Gastrocnemius medialis (tissue), 4 donors: ENCODE measurements at regions not wholly inside any gene's neighbourhood (a gene's known extent, or its start where the extent isn't known, plus 50 kb on each side); places are given as distances from the start of the nearest gene placed in this dataset.
"Not testable (repeated sequence)": the region's sequence is repeated elsewhere in the genome, so short reads cannot be mapped to it uniquely, and the experiment has no call there.

Source experiments
- ATAC-seq, 2 donors: fragments of 150-250 bp; one replicate each; pipeline ENCODE4 v1.9.1; 2016
- DNase-seq, 2 donors: peaks; one replicate each; pipeline ENCODE4 v3.0.0-alpha.2; 2019
- H3K27ac ChIP-seq, 4 donors: fragments of 200-600 bp; sonication (generic); 1 replicate in 1 of 4; 2 replicates in 3 of 4; pipeline ENCODE4 v1.5.1; 2016 to 2018; ENCODE audit warnings: mild to moderate bottlenecking in 2 of 4, moderate library complexity in 1 of 4
- H3K27me3 ChIP-seq, 3 donors: fragments of 200-600 bp; sonication (generic) in 2 of 3; 1 replicate in 1 of 3; 2 replicates in 2 of 3; pipeline versions ENCODE4 v1.5.1 to v1.6.0; 2016 to 2019; ENCODE audit warnings: mild to moderate bottlenecking in 1 of 3, moderate library complexity in 1 of 3
- H3K36me3 ChIP-seq, 2 donors: fragments of 200-600 bp; sonication (generic) in 1 of 2; one replicate each; pipeline ENCODE4 v1.5.1; 2017 to 2018
- H3K4me1 ChIP-seq, 2 donors: fragments of 200-600 bp; sonication (generic) in 1 of 2; one replicate each; pipeline ENCODE4 v1.5.1; 2016 to 2017; ENCODE audit warnings: mild to moderate bottlenecking in 2 of 2
- H3K4me3 ChIP-seq, 4 donors: fragments of 200-600 bp; sonication (generic) in 3 of 4; 1 replicate in 1 of 4; 2 replicates in 3 of 4; pipeline ENCODE4 v1.5.1; 2016 to 2019; ENCODE audit warnings: mild to moderate bottlenecking in 2 of 4
- H3K9me3 ChIP-seq, 3 donors: fragments of 200-600 bp; sonication (generic) in 2 of 3; 1 replicate in 1 of 3; 2 replicates in 2 of 3; pipeline ENCODE4 v1.5.1; 2016 to 2019
- in situ Hi-C, 4 donors: fragments of 200-750 bp; cut with MboI; loops; one replicate each; pipeline versions ENCODE4 v1.15.0 to v1.8.0; 2017; ENCODE audit warnings: low sequenced_read_pairs in 4 of 4
- intact Hi-C: fragments of 100-400 bp; cut with DNase I; formaldehyde crosslinking; loops from one replicate; pipeline ENCODE4 v1.15.1; 2023; ENCODE audit warnings: low total_unique reads
- microRNA counts, 2 donors: library from miRNA; unstranded; fragments of <30 nt; microRNA quantifications; one replicate each; lab custom pipeline; 2016
- microRNA-seq, 2 donors: library from miRNA; unstranded; fragments of <30 nt; microRNA quantifications; one replicate each; pipeline ENCODE4, GENCODE V29; 2016; ENCODE audit warnings: borderline replicate concordance in 2 of 2

GRCh38 chr15:22272286-22273160, 186.2 kb upstream of the GOLGA6L22 start:
- H3K4me1 ChIP-seq, in situ Hi-C loops, H3K4me3 ChIP-seq, ATAC-seq, H3K27ac ChIP-seq, intact Hi-C loops, H3K27me3 ChIP-seq, H3K9me3 ChIP-seq, H3K36me3 ChIP-seq, DNase-seq: not testable (repeated sequence)

- H3K4me3 ChIP-seq, H3K27ac ChIP-seq, ATAC-seq, H3K27me3 ChIP-seq, H3K4me1 ChIP-seq, H3K9me3 ChIP-seq, in situ Hi-C loops, DNase-seq, H3K36me3 ChIP-seq, intact Hi-C loops: not testable (repeated sequence)
Observed at GRCh38 chr15:22273185-22273584, 185.5 kb upstream of the GOLGA6L22 start.

DNA sequence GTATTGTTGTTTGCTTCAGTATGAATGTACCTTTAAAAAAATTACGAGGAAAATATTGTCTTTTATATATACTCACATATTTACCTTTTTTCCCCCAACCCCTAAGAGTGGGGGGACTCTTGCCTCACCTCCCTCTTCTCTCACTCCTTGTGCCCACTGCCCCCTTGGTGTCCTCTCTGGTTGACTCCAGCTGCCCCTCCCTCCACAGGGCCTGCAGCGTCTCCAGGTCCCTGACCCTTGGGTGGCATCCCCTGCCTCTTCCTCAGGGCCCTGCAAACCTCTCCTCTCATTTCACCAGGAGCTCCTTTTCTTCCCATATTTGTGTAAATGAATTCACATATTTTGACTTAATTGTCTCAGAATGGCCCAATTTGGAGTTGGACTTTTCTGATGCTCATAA, 184.3 kb upstream of the GOLGA6L22 start:
- H3K9me3 ChIP-seq, H3K4me1 ChIP-seq, intact Hi-C loops, DNase-seq, in situ Hi-C loops, H3K27me3 ChIP-seq, H3K27ac ChIP-seq, H3K4me3 ChIP-seq, H3K36me3 ChIP-seq, ATAC-seq: not testable (repeated sequence)

DNA sequence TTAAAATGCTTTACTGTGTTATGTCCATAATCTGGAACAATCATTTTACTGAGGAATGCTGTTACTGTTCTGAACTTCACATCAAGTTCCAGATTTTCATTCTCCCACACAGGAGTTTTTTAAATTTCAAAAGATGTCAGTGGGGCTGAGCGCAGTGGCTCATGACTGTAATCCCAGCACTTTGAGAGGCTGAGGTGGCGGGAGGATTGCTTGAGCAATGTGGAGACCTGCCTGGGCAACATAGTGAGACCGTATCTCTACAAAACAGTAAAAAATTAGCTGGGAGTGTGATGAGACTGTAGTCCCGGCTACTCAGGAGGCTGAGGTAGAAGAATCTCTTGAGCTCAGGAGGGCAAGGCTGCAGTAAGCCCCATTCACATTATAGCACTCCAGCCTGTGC, 177.9 kb upstream of the GOLGA6L22 start:
- H3K27ac ChIP-seq, H3K9me3 ChIP-seq, DNase-seq, H3K4me3 ChIP-seq, H3K27me3 ChIP-seq, H3K4me1 ChIP-seq, intact Hi-C loops, ATAC-seq, H3K36me3 ChIP-seq, in situ Hi-C loops: not testable (repeated sequence)

DNA sequence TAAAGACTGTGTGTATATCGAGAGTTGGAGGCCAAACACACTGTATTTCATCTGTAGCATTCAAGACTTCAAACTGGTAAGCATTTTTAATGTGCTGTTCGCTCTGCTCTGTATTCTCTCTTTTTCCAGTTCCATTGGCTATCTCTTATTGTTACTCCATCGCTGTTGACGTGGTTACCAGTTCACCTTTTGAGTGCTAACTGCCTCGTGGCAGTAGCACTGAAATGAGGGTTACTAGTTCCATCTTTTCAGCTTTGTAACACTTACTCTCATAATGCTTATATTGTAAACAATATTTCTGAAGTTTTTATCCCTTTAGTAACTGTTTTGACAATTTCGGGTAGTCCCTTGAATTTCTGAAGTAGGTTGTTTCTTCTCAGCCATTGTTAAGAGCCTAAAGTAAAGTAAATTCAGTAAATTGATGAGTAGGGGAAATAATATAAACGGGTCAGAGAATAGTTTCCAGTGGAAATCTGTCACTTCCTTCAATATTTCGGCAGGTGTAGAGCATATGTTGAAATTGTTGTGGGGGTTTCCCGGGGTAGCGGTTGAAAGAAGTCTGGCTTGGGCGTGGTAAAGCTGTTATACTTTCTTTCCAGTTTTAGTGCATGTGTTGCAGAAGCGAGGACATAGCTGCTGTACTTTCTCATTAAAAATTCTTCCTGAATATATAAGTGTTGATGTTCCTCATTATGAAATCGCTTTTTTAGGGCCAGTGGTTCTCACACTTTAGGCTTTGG, 175.7 kb upstream of the GOLGA6L22 start:
- ATAC-seq, in situ Hi-C loops, intact Hi-C loops, DNase-seq, H3K4me1 ChIP-seq, H3K36me3 ChIP-seq, H3K4me3 ChIP-seq, H3K27me3 ChIP-seq, H3K9me3 ChIP-seq, H3K27ac ChIP-seq: not testable (repeated sequence)

DNA sequence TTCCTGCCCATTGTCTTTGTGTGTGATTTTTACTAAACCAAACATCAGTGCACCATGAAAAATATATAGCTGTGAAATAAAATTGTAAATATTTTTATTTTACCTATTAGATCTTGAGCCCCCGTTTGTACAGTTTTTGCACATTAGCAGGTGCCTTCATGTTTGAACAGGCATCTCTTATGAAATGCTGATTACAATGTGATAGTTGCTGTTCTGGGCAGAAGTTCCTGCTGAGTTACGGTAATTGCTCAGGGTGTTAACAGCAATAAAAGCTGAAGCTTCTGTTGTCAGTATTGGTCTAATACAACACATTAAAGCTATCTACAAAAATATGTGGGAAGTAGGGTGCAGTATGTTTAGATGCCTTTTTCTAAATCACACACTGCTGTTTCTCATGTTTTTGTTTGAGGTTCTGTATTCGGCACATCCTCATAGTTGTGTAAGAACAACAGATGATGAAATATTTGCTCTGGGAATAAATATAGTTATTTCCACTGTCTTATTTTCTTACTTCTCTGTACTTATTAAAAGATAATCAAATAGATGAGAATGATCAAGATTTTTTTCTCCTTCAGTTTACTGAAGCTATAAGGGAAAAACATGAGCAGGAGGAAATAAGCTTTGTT, 173.8 kb upstream of the GOLGA6L22 start:
- H3K27me3 ChIP-seq, H3K4me1 ChIP-seq, ATAC-seq, H3K4me3 ChIP-seq, intact Hi-C loops, H3K36me3 ChIP-seq, DNase-seq, in situ Hi-C loops, H3K9me3 ChIP-seq, H3K27ac ChIP-seq: not testable (repeated sequence)

GRCh38 chr15:22291054-22291453, 167.6 kb upstream of the GOLGA6L22 start:
- H3K27ac ChIP-seq, H3K9me3 ChIP-seq, H3K4me1 ChIP-seq, H3K4me3 ChIP-seq, DNase-seq, intact Hi-C loops, H3K36me3 ChIP-seq, H3K27me3 ChIP-seq, ATAC-seq, in situ Hi-C loops: not testable (repeated sequence)

- H3K4me3 ChIP-seq, intact Hi-C loops: not testable (repeated sequence)
Observed at GRCh38 chr15:22303112-22303511, 155.6 kb upstream of the GOLGA6L22 start.

More at GRCh38 chr15:22303112-22303511, 155.6 kb upstream of the GOLGA6L22 start:
- ATAC-seq, DNase-seq, H3K27ac ChIP-seq, H3K27me3 ChIP-seq, H3K4me1 ChIP-seq, H3K36me3 ChIP-seq, in situ Hi-C loops, H3K9me3 ChIP-seq: not testable (repeated sequence)

MicroRNA genes in the stretch of these regions (microRNA counts, 767-probe panel; counts per million panel counts)
- 356 to 448 counts per million in 2 donors for microRNA hsa-miR-1268a (lab: Ali Mortazavi, UCI)

Small RNA genes lying in the stretch of these regions (microRNA-seq; reads per million reads assigned to microRNA genes)
- 0 reads per million in 2 donors for gene MIR1268A
